OCI-LY7 (cell line): ENCODE measurements at regions not wholly inside any gene's neighbourhood (a gene's known extent, or its start where the extent isn't known, plus 50 kb on each side); places are given as distances from the start of the nearest gene placed in this dataset.

Source experiments
- BruUV-seq: library from RNA; stranded (reverse); fragments of 400-500 nt; replicated peaks from 2 replicates; lab custom pipeline; 2021; lab: Mats Ljungman, UMichigan
- CTCF ChIA-PET: fragments of 300-600 bp; sonication (Branson Sonifier 250); formaldehyde crosslinking; loops from one replicate; lab custom pipeline; 2022; ENCODE audit warnings: antibody characterized with exemption; ENCODE audit not compliant: unreplicated experiment; lab: Charles Lee
- POLR2A ChIA-PET: fragments of 300-600 bp; sonication (Branson Sonifier 250); formaldehyde crosslinking; loops from one replicate; lab custom pipeline; 2022; ENCODE audit warnings: antibody characterized with exemption; lab: Charles Lee
- DNase-seq: peaks from one replicate; pipeline ENCODE4 v3.0.0-alpha.2; 2015; ENCODE audit warnings: low spot score
- H2AFZ ChIP-seq: fragments of 200-600 bp; sonication (generic), shearing (Covaris generic); 2 replicates; pipeline ENCODE4 v1.6.1; 2014; ENCODE audit warnings: mild to moderate bottlenecking, antibody characterized with exemption, low read length, moderate library complexity
- H3K27ac ChIP-seq: fragments of 200-600 bp; sonication (generic); 2 replicates; pipeline ENCODE4 v1.5.1; 2014; ENCODE audit warnings: mixed run types, low read depth, mild to moderate bottlenecking, moderate library complexity, low read length, inconsistent platforms; ENCODE audit not compliant: poor library complexity, severe bottlenecking
- H3K36me3 ChIP-seq: fragments of 200-600 bp; sonication (generic); 2 replicates; pipeline ENCODE4 v1.6.1; 2014; ENCODE audit warnings: mild to moderate bottlenecking, antibody characterized with exemption, low read length, moderate library complexity, mixed read lengths; ENCODE audit not compliant: insufficient read depth
- H3K4me1 ChIP-seq: fragments of 200-600 bp; sonication (generic); 2 replicates; pipeline ENCODE4 v1.5.1; 2014; ENCODE audit warnings: mild to moderate bottlenecking, low read length; ENCODE audit not compliant: insufficient read depth, poor library complexity, severe bottlenecking
- H3K4me2 ChIP-seq: fragments of 200-600 bp; sonication (generic); 2 replicates; pipeline ENCODE4 v1.6.1; 2014; ENCODE audit warnings: mild to moderate bottlenecking, low read length
- H3K4me3 ChIP-seq: fragments of 200-600 bp; sonication (generic); 2 replicates; pipeline ENCODE4 v1.5.1; 2014; ENCODE audit warnings: mild to moderate bottlenecking, low read depth, low read length; ENCODE audit not compliant: poor library complexity, severe bottlenecking
- H3K79me2 ChIP-seq: fragments of 200-600 bp; sonication (generic); 2 replicates; pipeline ENCODE4 v1.6.1; 2016; ENCODE audit warnings: low read depth, mild to moderate bottlenecking, low read length, moderate library complexity, mixed read lengths; ENCODE audit not compliant: insufficient read depth
- H3K9me2 ChIP-seq: fragments of 200-600 bp; sonication (generic); 2 replicates; pipeline ENCODE4 v1.6.1; 2016; ENCODE audit warnings: mild to moderate bottlenecking, low read length, mixed read lengths; ENCODE audit not compliant: insufficient read depth
- H3K9me3 ChIP-seq: fragments of 200-600 bp; sonication (generic); 2 replicates; pipeline ENCODE4 v1.6.1; 2014; ENCODE audit warnings: mild to moderate bottlenecking, mixed run types, low read length, mixed read lengths
- H4K20me1 ChIP-seq: fragments of 200-600 bp; sonication (generic); 2 replicates; pipeline ENCODE4 v1.6.1; 2014; ENCODE audit warnings: mild to moderate bottlenecking, antibody characterized with exemption, low read length, moderate library complexity, mixed read lengths; ENCODE audit not compliant: insufficient read depth
- EZH2phosphoT487 ChIP-seq: fragments of 200-600 bp; sonication (generic); IDR thresholded peaks from 2 replicates; pipeline ENCODE4 v1.6.1; 2018; ENCODE audit warnings: low read depth, borderline replicate concordance, mild to moderate bottlenecking, mixed run types, antibody characterized with exemption, low read length, moderate library complexity, mixed read lengths
- intact Hi-C: fragments of 100-400 bp; cut with micrococcal nuclease; formaldehyde crosslinking; loops from one replicate; pipeline ENCODE4 v1.10.0; 2022; ENCODE audit not compliant: unreplicated experiment
- TF ChIP-seq, protein P1 (sequence below): fragments of 200-600 bp; sonication (generic); conservative IDR thresholded peaks from 2 replicates; pipeline ENCODE4 v1.5.1; 2014; ENCODE audit warnings: mild to moderate bottlenecking, antibody characterized with exemption, low read length, moderate library complexity, mixed read lengths

DNA sequence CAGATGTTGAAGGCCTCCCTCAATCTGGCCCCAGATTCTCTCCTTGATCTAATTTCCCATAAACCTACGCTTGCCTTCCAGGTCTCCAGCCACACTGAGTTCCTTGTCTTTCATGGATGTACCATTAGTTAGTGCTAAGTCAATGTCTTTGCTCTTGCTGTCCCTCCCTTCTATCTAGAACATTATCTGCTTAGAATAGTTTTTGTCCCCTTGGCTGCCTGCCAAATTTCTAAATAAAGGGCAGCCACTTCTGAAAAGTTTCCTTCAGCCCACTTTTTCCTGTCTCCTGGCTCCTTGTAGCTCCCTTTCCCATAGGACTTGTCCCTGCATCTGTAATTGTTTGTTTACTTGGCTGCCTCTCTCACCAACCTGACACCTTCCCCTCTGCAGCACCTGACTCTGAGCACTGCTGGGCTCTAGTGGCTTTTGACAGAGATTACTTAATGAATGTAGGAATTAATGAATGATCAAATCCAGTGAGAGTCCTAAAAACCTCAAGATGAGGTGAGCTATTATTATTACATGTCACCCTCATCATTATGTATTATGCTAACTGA is 58.3 kb downstream of the CXCL12 start:
- H4K20me1 ChIP-seq, result no peaks in the 10 kb centered on the region
- no peaks in the 10 kb centered on the region for H3K79me2 ChIP-seq
- no peaks in the 10 kb centered on the region for H3K9me3 ChIP-seq
- H3K36me3 ChIP-seq, result no peaks in the 10 kb centered on the region
- no TSS peak for BruUV-seq
- POLR2A ChIA-PET, result no interaction called here
- H3K27ac ChIP-seq, result no peak overlapping the region
- no peak for DNase-seq
- no peaks in the 10 kb centered on the region for H3K4me1 ChIP-seq
- TF ChIP-seq EZH2phosphoT487, result no peak
- TF ChIP-seq, protein P1, sequence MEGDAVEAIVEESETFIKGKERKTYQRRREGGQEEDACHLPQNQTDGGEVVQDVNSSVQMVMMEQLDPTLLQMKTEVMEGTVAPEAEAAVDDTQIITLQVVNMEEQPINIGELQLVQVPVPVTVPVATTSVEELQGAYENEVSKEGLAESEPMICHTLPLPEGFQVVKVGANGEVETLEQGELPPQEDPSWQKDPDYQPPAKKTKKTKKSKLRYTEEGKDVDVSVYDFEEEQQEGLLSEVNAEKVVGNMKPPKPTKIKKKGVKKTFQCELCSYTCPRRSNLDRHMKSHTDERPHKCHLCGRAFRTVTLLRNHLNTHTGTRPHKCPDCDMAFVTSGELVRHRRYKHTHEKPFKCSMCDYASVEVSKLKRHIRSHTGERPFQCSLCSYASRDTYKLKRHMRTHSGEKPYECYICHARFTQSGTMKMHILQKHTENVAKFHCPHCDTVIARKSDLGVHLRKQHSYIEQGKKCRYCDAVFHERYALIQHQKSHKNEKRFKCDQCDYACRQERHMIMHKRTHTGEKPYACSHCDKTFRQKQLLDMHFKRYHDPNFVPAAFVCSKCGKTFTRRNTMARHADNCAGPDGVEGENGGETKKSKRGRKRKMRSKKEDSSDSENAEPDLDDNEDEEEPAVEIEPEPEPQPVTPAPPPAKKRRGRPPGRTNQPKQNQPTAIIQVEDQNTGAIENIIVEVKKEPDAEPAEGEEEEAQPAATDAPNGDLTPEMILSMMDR, result no peak
- no peak overlapping the region for H2AFZ ChIP-seq
- CTCF ChIA-PET, result no interaction called here
- H3K4me2 ChIP-seq, result no peak overlapping the region
- no peak overlapping the region for H3K4me3 ChIP-seq
- intact Hi-C loops, result no loop called here
- H3K9me2 ChIP-seq, result no peaks in the 10 kb centered on the region

DNA sequence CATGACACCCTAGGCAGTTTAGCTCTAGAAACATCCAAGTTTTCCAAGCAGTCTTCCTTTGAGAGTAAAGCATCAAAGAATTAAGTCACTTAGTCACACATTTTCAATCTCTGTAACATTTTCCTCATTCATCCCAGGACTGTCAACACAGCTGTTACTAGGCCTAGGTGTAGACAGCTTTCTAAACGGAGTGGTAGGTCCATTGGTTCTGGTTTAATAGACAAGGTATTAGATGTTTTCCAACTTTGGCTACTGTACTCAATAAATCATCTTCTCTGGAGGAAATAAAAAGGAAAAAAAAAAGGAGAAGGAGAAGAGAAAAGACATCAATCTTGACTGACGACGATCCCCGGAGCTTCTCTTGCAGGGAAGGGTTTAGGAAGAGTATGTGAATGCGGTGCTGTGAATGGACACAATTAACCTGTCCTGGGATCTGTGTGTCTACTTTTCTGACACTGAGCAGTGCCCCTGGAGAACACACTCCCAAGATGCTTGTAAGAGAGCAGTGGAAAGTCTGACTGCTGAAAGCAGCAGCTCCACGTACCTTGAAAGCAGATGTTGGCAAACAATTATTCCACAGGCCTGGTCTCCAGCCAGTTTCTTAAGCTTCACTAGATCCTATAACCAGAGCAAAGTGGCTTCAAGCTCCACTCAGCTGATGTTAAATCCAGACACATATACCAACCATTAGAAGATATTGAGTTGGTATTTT is 59.1 kb downstream of the CXCL12 start:
- Histone ChIP-seq H3K4me3 (no peak overlapping the region), H3K9me3 (no peaks in the 10 kb centered on the region), H2AFZ (no peak overlapping the region), H3K9me2 (no peaks in the 10 kb centered on the region), H3K36me3 (no peaks in the 10 kb centered on the region), H3K27ac (no peak overlapping the region), H3K4me2 (no peak overlapping the region), H3K79me2 (no peaks in the 10 kb centered on the region), H4K20me1 (no peaks in the 10 kb centered on the region), H3K4me1 (no peaks in the 10 kb centered on the region)
- ChIA-PET CTCF (no interaction called here), POLR2A (interaction anchor here (0.6 kb wide), 1 partner anchor 10 kb away, joined by 3 read pairs; no protein-coding TSS in a partner anchor)
- TF ChIP-seq, protein P1, result no peak
- no peak for TF ChIP-seq EZH2phosphoT487
- intact Hi-C loops, result no loop called here
- no TSS peak for BruUV-seq
- no peak for DNase-seq

DNA sequence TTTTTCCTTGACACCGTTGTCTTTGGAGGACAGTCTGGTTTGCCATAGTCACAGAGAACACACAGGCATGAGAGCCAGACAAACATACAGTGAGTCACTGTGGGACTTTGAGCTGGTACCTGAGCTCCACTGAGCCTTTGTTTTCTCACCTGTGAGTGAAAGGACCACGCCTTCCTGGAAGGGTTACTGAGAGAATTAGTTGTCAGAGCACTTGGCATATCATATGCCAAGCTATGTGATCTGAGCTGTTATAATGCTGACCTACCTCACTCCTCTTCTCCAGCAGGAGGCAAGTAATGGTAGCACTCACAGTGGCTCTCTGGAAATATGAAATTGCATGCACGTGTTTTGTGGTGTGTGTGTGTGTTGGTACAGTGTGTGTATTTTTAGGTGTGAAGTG is 59.7 kb downstream of the CXCL12 start:
- Histone ChIP-seq H3K9me3 (no peaks in the 10 kb centered on the region), H2AFZ (no peak overlapping the region), H3K9me2 (no peaks in the 10 kb centered on the region), H3K4me3 (no peak overlapping the region), H3K36me3 (no peaks in the 10 kb centered on the region), H3K4me2 (no peak overlapping the region), H4K20me1 (no peaks in the 10 kb centered on the region), H3K4me1 (no peaks in the 10 kb centered on the region), H3K79me2 (no peaks in the 10 kb centered on the region), H3K27ac (no peak overlapping the region)
- BruUV-seq, result no TSS peak
- intact Hi-C loops, result no loop called here
- no peak for DNase-seq
- ChIA-PET POLR2A (no interaction called here), CTCF (no interaction called here)
- no peak for TF ChIP-seq EZH2phosphoT487
- TF ChIP-seq, protein P1, result no peak
